Activated CD8-positive, alpha-beta T cell treated with anti-CD3 and anti-CD28 coated beads, Interleukin-2, amount 10 ng/mL, durations not matched to agents 7 days and 5 days (primary cell): ENCODE measurements at regions not wholly inside any gene's neighbourhood (a gene's known extent, or its start where the extent isn't known, plus 50 kb on each side); places are given as distances from the start of the nearest gene placed in this dataset.
"Not testable (repeated sequence)": the region's sequence is repeated elsewhere in the genome, so short reads cannot be mapped to it uniquely, and the experiment has no call there.

Experiments used
- ATAC-seq: fragments of 150-1000 bp; cut with Tn5 transposase; one replicate; pipeline ENCODE4 v1.10.0; 2021; ENCODE audit warnings: moderate library complexity
- CTCF ChIA-PET: fragments of 350-600 bp; sonication (Branson Sonifier 250); formaldehyde crosslinking; loops from one replicate; lab custom pipeline; 2021; ENCODE audit warnings: antibody characterized with exemption; lab: Charles Lee
- POLR2A ChIA-PET: fragments of 350-600 bp; sonication (Branson Sonifier 250); formaldehyde crosslinking; loops from one replicate; lab custom pipeline; 2021; ENCODE audit warnings: antibody characterized with exemption; lab: Charles Lee
- DNase-seq: peaks from one replicate; pipeline ENCODE4 v3.0.0-alpha.2; 2020
- H3K27ac Mint-ChIP-seq: one replicate; pipeline ENCODE4 v1.8.0; 2021; ENCODE audit warnings: mild to moderate bottlenecking, mixed read lengths
- H3K27me3 Mint-ChIP-seq: one replicate; pipeline ENCODE4 v1.8.0; 2021; ENCODE audit warnings: low read depth, mixed read lengths
- H3K36me3 Mint-ChIP-seq: one replicate; pipeline ENCODE4 v1.8.0; 2021; ENCODE audit warnings: low read depth, mixed read lengths
- H3K4me1 Mint-ChIP-seq: one replicate; pipeline ENCODE4 v1.8.0; 2021; ENCODE audit warnings: low read depth, mixed read lengths
- H3K4me3 Mint-ChIP-seq: one replicate; pipeline ENCODE4 v1.8.0; 2021; ENCODE audit warnings: mild to moderate bottlenecking, mixed read lengths
- H3K9me3 Mint-ChIP-seq: one replicate; pipeline ENCODE4 v1.8.0; 2022; ENCODE audit warnings: mixed read lengths; ENCODE audit not compliant: insufficient read depth

DNA sequence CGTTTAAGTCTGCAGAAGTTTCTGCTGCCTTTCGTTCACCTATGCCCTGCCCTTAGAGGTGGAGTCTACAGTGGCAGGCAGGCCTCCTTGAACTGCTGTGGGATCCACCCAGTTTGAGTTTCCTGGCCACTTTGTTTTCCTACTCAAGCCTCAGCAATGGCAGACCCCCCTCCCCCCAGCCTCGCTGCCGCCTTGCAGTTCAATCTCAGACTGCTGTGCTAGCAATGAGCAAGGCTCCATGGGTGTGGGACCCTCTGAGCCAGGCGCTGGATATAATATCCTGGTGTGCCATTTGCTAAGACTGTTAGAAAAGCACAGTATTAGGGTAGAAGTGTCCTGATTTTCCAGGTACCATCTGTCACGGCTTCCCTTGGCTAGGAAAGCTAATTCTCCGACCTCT lies 792.6 kb upstream of the EPHA5 start:
- H3K27me3 Mint-ChIP-seq, CTCF ChIA-PET, H3K9me3 Mint-ChIP-seq, DNase-seq, POLR2A ChIA-PET, H3K27ac Mint-ChIP-seq, ATAC-seq, H3K4me1 Mint-ChIP-seq, H3K4me3 Mint-ChIP-seq, H3K36me3 Mint-ChIP-seq: not testable (repeated sequence)

DNA sequence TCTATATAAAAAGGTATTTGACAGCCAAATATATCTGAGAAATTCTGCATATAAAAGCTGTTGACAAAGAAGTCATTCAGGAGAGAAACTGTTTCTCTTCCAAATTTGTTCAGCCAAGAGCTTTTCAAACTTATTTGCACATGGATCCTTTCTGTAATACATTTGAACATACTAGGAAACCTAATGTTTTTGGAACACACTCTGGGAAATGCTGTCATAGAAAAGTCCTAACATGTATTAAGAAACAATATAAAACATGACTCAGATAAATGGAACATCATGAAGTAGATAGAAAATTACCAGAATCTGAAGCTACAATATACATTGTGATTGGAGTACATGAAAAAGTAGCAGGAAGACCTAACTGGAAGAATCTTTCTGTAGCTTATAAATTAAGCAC lies 781.5 kb upstream of the EPHA5 start:
- H3K36me3 Mint-ChIP-seq = no peaks in the 10 kb centered on the region
- ATAC-seq (no peak), DNase-seq (no peak)
- POLR2A ChIA-PET = no interaction called here
- H3K27me3 Mint-ChIP-seq = no peaks in the 10 kb centered on the region
- no peak overlapping the region for H3K4me3 Mint-ChIP-seq
- CTCF ChIA-PET = no interaction called here
- no peaks in the 10 kb centered on the region for H3K4me1 Mint-ChIP-seq
- peaks cover 12% of the 10 kb centered on the region for H3K9me3 Mint-ChIP-seq
- no peak overlapping the region for H3K27ac Mint-ChIP-seq

DNA sequence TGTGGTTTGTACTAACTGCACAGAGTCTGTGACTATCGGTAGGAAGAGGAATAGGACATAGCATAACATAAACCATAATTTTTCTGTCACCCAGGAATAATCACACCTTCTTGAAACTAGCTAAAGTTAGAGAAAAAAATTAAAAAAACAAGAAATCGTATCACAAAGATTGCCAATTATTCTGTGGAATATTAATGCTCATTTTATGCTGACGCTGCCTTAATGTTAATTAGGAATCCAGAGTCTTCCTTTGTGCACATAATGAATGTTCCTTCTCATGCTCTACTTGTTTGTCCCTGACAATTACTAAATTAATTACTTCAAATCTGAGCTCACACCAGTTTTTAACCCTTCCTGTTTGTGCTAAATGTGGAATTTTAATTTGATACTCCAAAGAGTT lies 772.7 kb upstream of the EPHA5 start:
- Mint-ChIP-seq H3K4me3 (no peak overlapping the region), H3K27ac (no peak overlapping the region), H3K27me3 (no peaks in the 10 kb centered on the region), H3K9me3 (peaks cover 4% of the 10 kb centered on the region), H3K4me1 (no peaks in the 10 kb centered on the region), H3K36me3 (no peaks in the 10 kb centered on the region)
- no peak for DNase-seq
- POLR2A ChIA-PET = no interaction called here
- CTCF ChIA-PET = no interaction called here
- no peak for ATAC-seq

DNA sequence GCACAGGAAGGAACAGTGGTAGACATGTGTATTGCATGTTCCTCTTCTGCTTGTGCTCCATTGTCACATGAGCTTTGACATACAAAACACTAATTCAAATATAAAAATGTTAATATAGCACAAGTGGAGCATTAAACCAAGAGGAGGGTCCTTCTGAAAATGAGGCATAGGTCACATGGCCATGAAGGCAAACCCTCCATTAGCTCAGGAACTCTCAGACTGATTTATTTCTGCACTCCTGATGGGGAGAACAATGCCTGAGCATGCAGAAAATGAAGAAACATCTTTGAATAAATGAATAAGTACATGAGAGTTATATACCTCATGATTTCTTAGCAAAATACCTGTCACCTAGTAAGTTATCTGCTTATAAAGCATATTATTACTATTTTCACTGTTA lies 769.2 kb upstream of the EPHA5 start:
- Mint-ChIP-seq H3K9me3 (peaks cover 14% of the 10 kb centered on the region), H3K27me3 (no peaks in the 10 kb centered on the region), H3K27ac (no peak overlapping the region), H3K36me3 (no peaks in the 10 kb centered on the region), H3K4me3 (no peak overlapping the region), H3K4me1 (no peaks in the 10 kb centered on the region)
- POLR2A ChIA-PET = no interaction called here
- CTCF ChIA-PET = no interaction called here
- ATAC-seq = no peak
- no peak for DNase-seq

DNA sequence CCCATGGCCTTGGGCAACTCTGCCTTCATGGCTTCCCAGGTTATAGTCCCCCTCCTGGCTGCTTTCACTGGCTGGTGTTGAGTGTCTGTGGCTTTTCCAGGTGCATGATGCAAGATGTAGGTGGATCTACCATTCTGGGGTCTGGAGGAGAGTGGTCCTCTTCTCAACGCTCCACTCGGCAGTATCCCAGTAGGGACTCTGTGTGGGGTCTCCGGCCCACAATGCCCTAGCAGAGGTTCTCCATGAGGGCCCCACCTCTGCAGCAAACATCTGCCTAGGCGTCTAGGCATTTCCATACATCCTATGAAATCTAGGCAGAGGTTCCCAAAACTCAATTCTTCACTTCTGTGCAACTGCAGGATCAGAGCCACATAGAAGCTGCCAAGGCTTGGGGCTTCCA lies 763.4 kb upstream of the EPHA5 start:
- Mint-ChIP-seq H3K4me1 (no peaks in the 10 kb centered on the region), H3K9me3 (peaks cover 11% of the 10 kb centered on the region), H3K36me3 (no peaks in the 10 kb centered on the region), H3K27me3 (no peaks in the 10 kb centered on the region), H3K27ac (no peak overlapping the region), H3K4me3 (no peak overlapping the region)
- POLR2A ChIA-PET = no interaction called here
- DNase-seq (no peak), ATAC-seq (no peak)
- CTCF ChIA-PET = no interaction called here

DNA sequence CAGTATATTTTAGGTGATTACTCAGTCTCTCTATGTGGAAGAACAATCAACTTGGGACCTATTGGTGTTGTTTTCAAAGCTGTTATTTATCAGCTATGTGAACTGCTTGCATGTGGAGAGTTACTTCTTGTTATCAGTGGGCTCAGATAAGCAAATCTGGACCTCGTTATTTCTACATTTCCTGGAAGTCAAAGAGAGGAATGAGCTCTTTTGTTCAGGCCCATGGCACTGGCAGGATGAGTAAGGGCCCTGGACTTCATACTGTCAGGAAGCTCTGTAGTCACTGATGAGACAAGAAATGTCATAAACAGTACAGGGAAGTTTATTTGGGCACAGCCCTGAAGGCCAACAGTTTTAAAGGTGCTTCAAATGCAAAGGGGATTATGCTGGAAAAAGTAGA lies 760.6 kb upstream of the EPHA5 start:
- no peaks in the 10 kb centered on the region for H3K36me3 Mint-ChIP-seq
- no peak overlapping the region for H3K27ac Mint-ChIP-seq
- no peaks in the 10 kb centered on the region for H3K27me3 Mint-ChIP-seq
- ChIA-PET POLR2A (no interaction called here), CTCF (no interaction called here)
- no peak overlapping the region for H3K4me3 Mint-ChIP-seq
- DNase-seq (no peak), ATAC-seq (no peak)
- no peaks in the 10 kb centered on the region for H3K4me1 Mint-ChIP-seq
- peaks cover 4% of the 10 kb centered on the region for H3K9me3 Mint-ChIP-seq

DNA sequence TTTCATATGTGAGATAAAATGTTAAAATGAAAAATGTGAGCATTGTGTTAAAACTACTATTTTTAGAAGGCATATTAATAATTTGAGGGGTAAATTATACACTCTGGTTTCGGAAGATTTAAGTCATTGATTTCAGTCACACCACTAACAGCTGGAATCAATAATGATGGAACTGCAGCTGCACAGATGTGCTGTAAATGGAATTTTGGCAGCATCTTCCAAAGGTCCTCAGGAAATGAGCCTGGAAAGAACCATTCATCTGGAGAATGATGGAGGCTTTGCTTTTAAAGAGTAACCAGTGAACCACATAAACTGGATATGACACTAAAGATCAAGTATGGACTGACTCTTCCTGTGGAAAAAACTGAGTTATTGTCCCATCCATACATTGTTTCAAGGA lies 759.0 kb upstream of the EPHA5 start:
- Mint-ChIP-seq H3K9me3 (peaks cover 4% of the 10 kb centered on the region), H3K4me3 (no peak overlapping the region), H3K27me3 (no peaks in the 10 kb centered on the region), H3K27ac (no peak overlapping the region), H3K36me3 (no peaks in the 10 kb centered on the region), H3K4me1 (no peaks in the 10 kb centered on the region)
- ATAC-seq (no peak), DNase-seq (no peak)
- ChIA-PET POLR2A (no interaction called here), CTCF (no interaction called here)

DNA sequence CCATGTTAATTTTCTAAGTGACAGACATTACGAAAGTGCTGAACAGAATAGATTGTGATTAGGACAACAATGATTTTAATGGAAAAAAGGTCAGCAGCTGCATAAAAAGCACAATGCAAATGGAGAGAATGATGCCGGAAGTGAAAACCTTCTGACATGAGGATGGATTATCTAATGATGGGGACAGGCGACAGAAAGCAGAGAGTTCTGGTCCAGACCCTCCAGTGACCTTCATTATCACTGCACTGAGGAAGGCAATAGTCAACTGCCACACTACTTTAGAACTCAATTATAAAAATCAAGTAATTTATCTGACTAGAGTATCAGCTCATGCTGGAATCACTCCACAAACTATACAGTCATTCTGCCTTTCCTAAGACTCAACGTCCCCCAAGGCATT lies 746.1 kb upstream of the EPHA5 start:
- Mint-ChIP-seq H3K4me3 (no peak overlapping the region), H3K9me3 (peaks cover 12% of the 10 kb centered on the region), H3K27ac (no peak overlapping the region), H3K36me3 (no peaks in the 10 kb centered on the region), H3K4me1 (no peaks in the 10 kb centered on the region), H3K27me3 (no peaks in the 10 kb centered on the region)
- POLR2A ChIA-PET = no interaction called here
- CTCF ChIA-PET = no interaction called here
- ATAC-seq = no peak
- DNase-seq = no peak

DNA sequence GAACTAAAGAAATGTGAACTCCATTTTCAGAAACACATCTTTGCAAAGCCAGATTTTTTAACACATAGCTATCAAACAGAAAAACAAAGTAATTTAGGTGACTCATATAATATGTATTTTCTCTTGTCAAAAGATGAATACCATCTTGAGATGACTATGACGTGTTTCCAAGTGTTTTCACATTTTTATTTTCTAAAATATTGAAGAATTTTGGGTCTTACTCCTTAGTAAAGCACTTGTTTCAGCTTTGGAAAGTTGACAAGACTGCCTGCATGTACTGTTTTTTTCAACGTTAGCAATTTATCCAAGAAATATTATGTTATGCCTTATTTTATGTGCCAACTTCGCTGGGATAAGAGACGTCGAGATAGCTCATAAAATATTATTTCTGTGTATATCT lies 733.9 kb upstream of the EPHA5 start:
- CTCF ChIA-PET = no interaction called here
- no peak overlapping the region for H3K27ac Mint-ChIP-seq
- H3K9me3 Mint-ChIP-seq = peaks cover 9% of the 10 kb centered on the region
- no peaks in the 10 kb centered on the region for H3K4me1 Mint-ChIP-seq
- POLR2A ChIA-PET = no interaction called here
- no peak for DNase-seq
- no peaks in the 10 kb centered on the region for H3K36me3 Mint-ChIP-seq
- no peak overlapping the region for H3K4me3 Mint-ChIP-seq
- H3K27me3 Mint-ChIP-seq = no peaks in the 10 kb centered on the region
- ATAC-seq = no peak

DNA sequence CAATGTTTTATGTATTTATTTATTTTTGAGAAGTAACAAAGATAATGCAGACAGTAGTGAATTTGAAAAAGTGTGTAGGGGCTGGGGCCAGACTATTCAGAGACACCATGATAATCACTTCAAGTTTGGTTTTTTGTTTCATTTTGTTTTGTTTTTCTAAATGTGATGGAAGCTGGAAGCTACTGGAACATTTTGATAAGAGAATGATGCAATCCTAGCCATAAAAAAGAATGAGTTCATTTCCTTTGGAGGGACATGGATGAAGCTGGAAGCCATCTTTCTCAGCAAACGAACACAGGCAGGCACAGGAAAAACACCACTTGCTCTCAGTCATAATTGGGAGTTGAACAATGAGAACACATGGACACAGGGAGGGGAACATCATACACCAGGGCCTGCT lies 706.6 kb upstream of the EPHA5 start:
- H3K27ac Mint-ChIP-seq = no peak overlapping the region
- H3K36me3 Mint-ChIP-seq = no peaks in the 10 kb centered on the region
- no peak overlapping the region for H3K4me3 Mint-ChIP-seq
- ChIA-PET POLR2A (no interaction called here), CTCF (no interaction called here)
- DNase-seq (no peak), ATAC-seq (no peak)
- H3K9me3 Mint-ChIP-seq = peaks cover 17% of the 10 kb centered on the region
- no peaks in the 10 kb centered on the region for H3K4me1 Mint-ChIP-seq
- H3K27me3 Mint-ChIP-seq = no peaks in the 10 kb centered on the region

DNA sequence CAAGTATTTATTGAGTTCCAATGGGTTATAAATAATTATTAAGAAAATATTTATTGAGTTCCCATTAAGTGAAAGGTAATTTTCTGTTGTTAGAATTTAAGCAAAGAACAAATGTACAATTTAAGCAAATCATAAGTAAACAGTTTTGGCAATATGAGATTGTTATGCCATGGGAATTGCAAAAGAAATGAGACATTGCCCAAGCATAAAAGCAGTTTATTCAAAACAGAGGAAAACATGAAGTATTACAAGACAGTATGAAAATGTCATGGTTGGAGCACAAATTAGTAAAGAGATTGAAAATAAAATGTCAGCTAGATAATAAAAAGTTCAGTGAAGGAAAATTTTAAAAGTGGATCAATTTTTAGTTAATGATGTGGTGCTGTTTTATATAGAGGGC lies 706.1 kb upstream of the EPHA5 start:
- Mint-ChIP-seq H3K4me1 (no peaks in the 10 kb centered on the region), H3K27me3 (no peaks in the 10 kb centered on the region), H3K9me3 (peaks cover 17% of the 10 kb centered on the region), H3K27ac (no peak overlapping the region), H3K36me3 (no peaks in the 10 kb centered on the region), H3K4me3 (no peak overlapping the region)
- POLR2A ChIA-PET = no interaction called here
- CTCF ChIA-PET = no interaction called here
- ATAC-seq (no peak), DNase-seq (no peak)

DNA sequence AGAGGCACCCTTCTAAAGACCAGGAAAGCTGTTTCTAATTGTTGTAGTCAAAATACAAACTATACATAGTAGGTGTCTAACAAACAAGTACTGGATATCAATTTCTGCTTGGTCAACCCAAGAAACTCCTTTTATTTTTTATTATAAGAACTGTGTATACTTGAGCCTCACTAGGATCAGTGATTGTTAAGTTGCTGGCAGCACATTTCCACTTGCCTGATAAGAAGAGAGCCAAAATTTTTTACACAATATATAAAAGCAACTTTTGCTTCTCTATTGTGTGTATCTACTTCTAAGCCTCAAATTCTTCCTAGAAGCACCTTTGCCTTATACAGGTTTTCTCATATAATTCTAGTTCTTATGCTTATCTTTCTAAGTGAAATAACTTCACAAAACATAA lies 703.0 kb upstream of the EPHA5 start:
- Mint-ChIP-seq H3K27me3 (no peaks in the 10 kb centered on the region), H3K27ac (no peak overlapping the region), H3K4me1 (no peaks in the 10 kb centered on the region), H3K36me3 (no peaks in the 10 kb centered on the region), H3K4me3 (no peak overlapping the region), H3K9me3 (peaks cover 18% of the 10 kb centered on the region)
- DNase-seq = no peak
- ChIA-PET POLR2A (no interaction called here), CTCF (no interaction called here)
- ATAC-seq = no peak

DNA sequence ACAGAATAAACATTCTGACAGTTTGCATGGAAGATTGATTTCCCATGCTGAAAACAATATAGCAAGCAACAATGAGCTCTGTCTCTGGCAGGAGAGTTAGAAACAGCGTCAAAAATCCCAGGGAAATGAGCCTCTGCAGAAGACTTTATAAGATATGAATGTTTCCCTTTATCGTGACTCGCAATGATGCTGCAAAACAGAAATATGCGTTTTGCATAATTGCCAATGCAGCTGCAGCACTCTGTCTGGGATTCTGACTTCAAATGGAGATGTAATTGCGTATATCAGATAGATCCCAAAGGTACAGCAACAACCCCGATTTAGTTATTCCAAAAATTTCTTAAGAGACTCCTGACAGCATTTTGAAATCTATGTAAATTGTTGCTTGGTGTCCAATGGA lies 702.4 kb upstream of the EPHA5 start:
- ATAC-seq (no peak), DNase-seq (no peak)
- Mint-ChIP-seq H3K36me3 (no peaks in the 10 kb centered on the region), H3K4me1 (no peaks in the 10 kb centered on the region), H3K27me3 (no peaks in the 10 kb centered on the region), H3K4me3 (no peak overlapping the region), H3K27ac (no peak overlapping the region), H3K9me3 (peaks cover 21% of the 10 kb centered on the region)
- CTCF ChIA-PET = no interaction called here
- POLR2A ChIA-PET = no interaction called here
